SK-N-SH treated with all-trans-retinoic acid at 6 μM for 48 hours (cell line): ENCODE measurements at regions not wholly inside any gene's neighbourhood (a gene's known extent, or its start where the extent isn't known, plus 50 kb on each side); places are given as distances from the start of the nearest gene placed in this dataset.

Source experiments
- ATAC-seq: fragments of 200-7000 bp; cut with Tn5 transposase; 3 replicates; pipeline ENCODE4 v1.9.1; 2020; ENCODE audit warnings: mild to moderate bottlenecking, moderate library complexity
- BACH2 ChIP-seq: fragments of 250-450 bp; sonication (Bioruptor Pico); IDR thresholded peaks from 2 replicates; pipeline ENCODE4 v1.9.0; 2021; ENCODE audit warnings: mild to moderate bottlenecking, borderline replicate concordance
- CSDC2 ChIP-seq: fragments of 250-450 bp; sonication (Bioruptor Pico); IDR thresholded peaks from 2 replicates; pipeline ENCODE4 v1.5.0; 2020; ENCODE audit warnings: mild to moderate bottlenecking, moderate library complexity
- GLIS3 ChIP-seq: fragments of 250-450 bp; sonication (Bioruptor Pico); IDR thresholded peaks from 2 replicates; pipeline ENCODE4 v1.5.0; 2020; ENCODE audit warnings: mild to moderate bottlenecking, moderate library complexity
- ISL1 ChIP-seq: fragments of 250-450 bp; sonication (Bioruptor Pico); IDR thresholded peaks from 2 replicates; pipeline ENCODE4 v2.1.2; 2022; ENCODE audit warnings: mild to moderate bottlenecking, moderate library complexity
- OSR1 ChIP-seq: fragments of 250-450 bp; sonication (Bioruptor Pico); IDR thresholded peaks from 2 replicates; pipeline ENCODE4 v1.8.0; 2022; ENCODE audit warnings: moderate library complexity, mild to moderate bottlenecking, inconsistent platforms
- PPARA ChIP-seq: fragments of 250-450 bp; sonication (Bioruptor Pico); IDR thresholded peaks from 2 replicates; pipeline ENCODE4 v1.5.0; 2020; ENCODE audit warnings: mild to moderate bottlenecking, borderline replicate concordance
- RARB ChIP-seq: fragments of 250-450 bp; sonication (Bioruptor Pico); IDR thresholded peaks from 2 replicates; pipeline ENCODE4 v1.8.0; 2021; ENCODE audit warnings: mild to moderate bottlenecking, moderate library complexity
- SNAI2 ChIP-seq: fragments of 250-450 bp; sonication (Bioruptor Pico); IDR thresholded peaks from 2 replicates; pipeline ENCODE4 v1.5.0; 2020; ENCODE audit warnings: mild to moderate bottlenecking, moderate library complexity
- TCF4 ChIP-seq: fragments of 250-450 bp; sonication (Bioruptor Pico); IDR thresholded peaks from 2 replicates; pipeline ENCODE4 v1.8.0; 2021; ENCODE audit warnings: mild to moderate bottlenecking, moderate library complexity, borderline replicate concordance
- TOX ChIP-seq: fragments of 250-450 bp; sonication (Bioruptor Pico); IDR thresholded peaks from 2 replicates; pipeline ENCODE4 v1.8.0; 2021; ENCODE audit warnings: mild to moderate bottlenecking, moderate library complexity, borderline replicate concordance
- ZFP3 ChIP-seq: fragments of 250-450 bp; sonication (Bioruptor Pico); IDR thresholded peaks from 2 replicates; pipeline ENCODE4 v1.5.0; 2020; ENCODE audit warnings: mild to moderate bottlenecking, moderate library complexity
- ZFP30 ChIP-seq: fragments of 450-650 bp; formaldehyde crosslinking; IDR thresholded peaks from 2 replicates; pipeline ENCODE4 v1.5.0; 2022; ENCODE audit warnings: mild to moderate bottlenecking, moderate library complexity
- ZNF565 ChIP-seq: fragments of 450-650 bp; formaldehyde crosslinking; conservative IDR thresholded peaks from 2 replicates; pipeline ENCODE4 v1.5.0; 2020; ENCODE audit warnings: low read depth, mild to moderate bottlenecking, moderate library complexity
- ZNF70 ChIP-seq: fragments of 450-650 bp; formaldehyde crosslinking; IDR thresholded peaks from 2 replicates; pipeline ENCODE4 v1.5.0; 2020; ENCODE audit warnings: mild to moderate bottlenecking, moderate library complexity
- ZNF8 ChIP-seq: fragments of 450-650 bp; formaldehyde crosslinking; IDR thresholded peaks from 2 replicates; pipeline ENCODE4 v1.5.0; 2020; ENCODE audit warnings: mild to moderate bottlenecking, moderate library complexity
- TF ChIP-seq, protein P1 (sequence below): fragments of 250-450 bp; sonication (Bioruptor Pico); IDR thresholded peaks from 2 replicates; pipeline ENCODE4 v1.8.0; 2020; ENCODE audit warnings: mild to moderate bottlenecking, moderate library complexity, borderline replicate concordance
- TF ChIP-seq, protein P2 (sequence below): fragments of 250-450 bp; sonication (Bioruptor Pico); IDR thresholded peaks from 2 replicates; pipeline ENCODE4 v1.5.1; 2021; ENCODE audit warnings: mild to moderate bottlenecking, moderate library complexity
- TF ChIP-seq, protein P3 (sequence below): fragments of 250-450 bp; sonication (Bioruptor Pico); IDR thresholded peaks from 2 replicates; pipeline ENCODE4 v1.5.0; 2020; ENCODE audit warnings: mild to moderate bottlenecking, moderate library complexity
- TF ChIP-seq, protein P4 (sequence below): fragments of 250-450 bp; sonication (Bioruptor Pico); IDR thresholded peaks from 2 replicates; pipeline ENCODE4 v1.8.0; 2021; ENCODE audit warnings: low read depth, mild to moderate bottlenecking, moderate library complexity, borderline replicate concordance

DNA sequence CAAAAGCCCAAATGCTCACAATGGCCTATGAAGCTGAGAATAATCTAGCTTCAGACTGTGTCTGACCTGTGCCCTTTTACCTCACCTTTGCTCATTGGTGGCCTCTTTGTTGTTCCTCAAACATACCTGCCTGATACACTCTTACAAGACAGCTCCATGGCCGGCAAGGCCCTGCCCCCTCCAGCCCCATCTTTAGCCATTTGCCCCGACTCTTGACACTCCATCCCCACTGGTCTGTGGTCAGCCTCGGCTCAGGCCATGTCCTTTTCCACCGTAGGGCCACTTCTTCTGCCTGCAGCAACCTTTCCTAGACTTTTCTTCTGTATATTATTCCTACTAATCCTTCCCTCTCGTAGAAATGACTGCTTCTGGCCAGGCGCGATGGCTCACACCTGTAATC, 265.2 kb downstream of the RPS24 start (continued):
- TF ChIP-seq, protein P1, sequence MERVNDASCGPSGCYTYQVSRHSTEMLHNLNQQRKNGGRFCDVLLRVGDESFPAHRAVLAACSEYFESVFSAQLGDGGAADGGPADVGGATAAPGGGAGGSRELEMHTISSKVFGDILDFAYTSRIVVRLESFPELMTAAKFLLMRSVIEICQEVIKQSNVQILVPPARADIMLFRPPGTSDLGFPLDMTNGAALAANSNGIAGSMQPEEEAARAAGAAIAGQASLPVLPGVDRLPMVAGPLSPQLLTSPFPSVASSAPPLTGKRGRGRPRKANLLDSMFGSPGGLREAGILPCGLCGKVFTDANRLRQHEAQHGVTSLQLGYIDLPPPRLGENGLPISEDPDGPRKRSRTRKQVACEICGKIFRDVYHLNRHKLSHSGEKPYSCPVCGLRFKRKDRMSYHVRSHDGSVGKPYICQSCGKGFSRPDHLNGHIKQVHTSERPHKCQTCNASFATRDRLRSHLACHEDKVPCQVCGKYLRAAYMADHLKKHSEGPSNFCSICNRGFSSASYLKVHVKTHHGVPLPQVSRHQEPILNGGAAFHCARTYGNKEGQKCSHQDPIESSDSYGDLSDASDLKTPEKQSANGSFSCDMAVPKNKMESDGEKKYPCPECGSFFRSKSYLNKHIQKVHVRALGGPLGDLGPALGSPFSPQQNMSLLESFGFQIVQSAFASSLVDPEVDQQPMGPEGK (CRISPR knock-in tag), result no peak
- TF ChIP-seq TCF4, result no peak
- TF ChIP-seq, protein P2, sequence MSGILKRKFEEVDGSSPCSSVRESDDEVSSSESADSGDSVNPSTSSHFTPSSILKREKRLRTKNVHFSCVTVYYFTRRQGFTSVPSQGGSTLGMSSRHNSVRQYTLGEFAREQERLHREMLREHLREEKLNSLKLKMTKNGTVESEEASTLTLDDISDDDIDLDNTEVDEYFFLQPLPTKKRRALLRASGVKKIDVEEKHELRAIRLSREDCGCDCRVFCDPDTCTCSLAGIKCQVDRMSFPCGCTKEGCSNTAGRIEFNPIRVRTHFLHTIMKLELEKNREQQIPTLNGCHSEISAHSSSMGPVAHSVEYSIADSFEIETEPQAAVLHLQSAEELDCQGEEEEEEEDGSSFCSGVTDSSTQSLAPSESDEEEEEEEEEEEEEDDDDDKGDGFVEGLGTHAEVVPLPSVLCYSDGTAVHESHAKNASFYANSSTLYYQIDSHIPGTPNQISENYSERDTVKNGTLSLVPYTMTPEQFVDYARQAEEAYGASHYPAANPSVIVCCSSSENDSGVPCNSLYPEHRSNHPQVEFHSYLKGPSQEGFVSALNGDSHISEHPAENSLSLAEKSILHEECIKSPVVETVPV (CRISPR knock-in tag), result no peak

DNA sequence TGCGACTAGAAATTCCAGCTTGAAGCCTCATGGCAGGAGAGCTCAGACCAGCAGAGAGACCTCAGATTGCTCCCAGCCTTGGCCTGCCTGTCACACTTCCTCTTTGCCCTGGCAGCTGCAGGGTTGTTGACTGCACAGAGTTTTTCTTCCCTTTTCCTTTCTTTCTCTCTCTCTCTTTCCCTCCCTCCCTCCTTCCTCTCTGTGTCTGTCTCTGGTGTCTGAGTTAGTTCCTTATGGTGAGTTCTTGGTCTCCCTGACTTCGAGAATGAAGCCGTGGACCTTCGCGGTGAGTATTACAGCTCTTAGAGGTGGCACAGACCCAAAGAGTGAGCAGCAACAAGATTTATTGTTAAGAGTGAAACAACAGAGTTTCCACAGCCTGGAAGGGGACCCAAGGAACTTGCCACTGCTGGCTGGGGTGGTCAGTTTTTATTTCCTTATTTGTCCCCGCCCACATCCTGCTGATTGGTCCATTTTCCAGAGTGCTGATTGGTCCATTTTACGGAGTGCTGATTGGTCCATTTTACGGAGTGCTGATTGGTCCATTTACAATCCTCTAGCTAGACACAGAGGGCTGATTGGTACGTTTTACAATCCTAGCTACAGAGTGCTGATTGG, 266.3 kb downstream of the RPS24 start:
- no peak for TF ChIP-seq PPARA (CRISPR knock-in tag)
- no peak for TF ChIP-seq ISL1
- TF ChIP-seq BACH2 (CRISPR knock-in tag), result no peak
- TF ChIP-seq TOX (CRISPR knock-in tag), result no peak
- no peak for TF ChIP-seq ZNF565 (CRISPR knock-in tag)
- TF ChIP-seq, protein P2 (CRISPR knock-in tag), result no peak
- no peak for TF ChIP-seq OSR1
- TF ChIP-seq, protein P3, sequence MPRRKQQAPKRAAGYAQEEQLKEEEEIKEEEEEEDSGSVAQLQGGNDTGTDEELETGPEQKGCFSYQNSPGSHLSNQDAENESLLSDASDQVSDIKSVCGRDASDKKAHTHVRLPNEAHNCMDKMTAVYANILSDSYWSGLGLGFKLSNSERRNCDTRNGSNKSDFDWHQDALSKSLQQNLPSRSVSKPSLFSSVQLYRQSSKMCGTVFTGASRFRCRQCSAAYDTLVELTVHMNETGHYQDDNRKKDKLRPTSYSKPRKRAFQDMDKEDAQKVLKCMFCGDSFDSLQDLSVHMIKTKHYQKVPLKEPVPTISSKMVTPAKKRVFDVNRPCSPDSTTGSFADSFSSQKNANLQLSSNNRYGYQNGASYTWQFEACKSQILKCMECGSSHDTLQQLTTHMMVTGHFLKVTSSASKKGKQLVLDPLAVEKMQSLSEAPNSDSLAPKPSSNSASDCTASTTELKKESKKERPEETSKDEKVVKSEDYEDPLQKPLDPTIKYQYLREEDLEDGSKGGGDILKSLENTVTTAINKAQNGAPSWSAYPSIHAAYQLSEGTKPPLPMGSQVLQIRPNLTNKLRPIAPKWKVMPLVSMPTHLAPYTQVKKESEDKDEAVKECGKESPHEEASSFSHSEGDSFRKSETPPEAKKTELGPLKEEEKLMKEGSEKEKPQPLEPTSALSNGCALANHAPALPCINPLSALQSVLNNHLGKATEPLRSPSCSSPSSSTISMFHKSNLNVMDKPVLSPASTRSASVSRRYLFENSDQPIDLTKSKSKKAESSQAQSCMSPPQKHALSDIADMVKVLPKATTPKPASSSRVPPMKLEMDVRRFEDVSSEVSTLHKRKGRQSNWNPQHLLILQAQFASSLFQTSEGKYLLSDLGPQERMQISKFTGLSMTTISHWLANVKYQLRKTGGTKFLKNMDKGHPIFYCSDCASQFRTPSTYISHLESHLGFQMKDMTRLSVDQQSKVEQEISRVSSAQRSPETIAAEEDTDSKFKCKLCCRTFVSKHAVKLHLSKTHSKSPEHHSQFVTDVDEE, result no peak
- no peak for TF ChIP-seq RARB (CRISPR knock-in tag)
- TF ChIP-seq ZFP3 (CRISPR knock-in tag), result no peak
- no peak for TF ChIP-seq SNAI2 (CRISPR knock-in tag)
- no peak for TF ChIP-seq ZNF8 (CRISPR knock-in tag)
- TF ChIP-seq CSDC2 (CRISPR knock-in tag), result no peak
- no peak for ATAC-seq

DNA sequence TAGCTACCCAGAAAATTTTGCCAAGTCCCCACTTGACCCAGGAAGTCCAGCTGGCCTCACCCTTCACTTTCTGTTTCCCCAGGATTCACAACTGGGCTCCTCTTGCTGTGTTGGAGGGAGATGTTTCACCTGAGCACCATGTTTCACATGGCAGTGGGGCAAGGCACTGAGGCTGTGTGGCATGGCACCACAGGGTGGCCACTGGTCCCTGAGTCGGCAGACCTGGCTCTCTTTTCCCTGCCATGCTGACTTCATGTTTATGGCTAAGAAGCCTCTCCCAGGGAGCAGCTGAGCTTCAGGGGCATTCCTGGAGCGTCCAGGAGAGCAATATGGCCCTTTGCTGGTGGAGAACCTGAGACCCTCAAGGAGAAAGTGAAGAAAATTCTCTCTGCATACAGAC, 266.9 kb downstream of the RPS24 start:
- TF ChIP-seq SNAI2 (CRISPR knock-in tag), result no peak
- no peak for TF ChIP-seq ZNF8 (CRISPR knock-in tag)
- TF ChIP-seq ZFP30 (CRISPR knock-in tag), result no peak
- TF ChIP-seq TOX (CRISPR knock-in tag), result no peak
- TF ChIP-seq GLIS3 (CRISPR knock-in tag), result no peak
- no peak for TF ChIP-seq PPARA (CRISPR knock-in tag)
- TF ChIP-seq ZNF565 (CRISPR knock-in tag), result no peak
- TF ChIP-seq, protein P4, sequence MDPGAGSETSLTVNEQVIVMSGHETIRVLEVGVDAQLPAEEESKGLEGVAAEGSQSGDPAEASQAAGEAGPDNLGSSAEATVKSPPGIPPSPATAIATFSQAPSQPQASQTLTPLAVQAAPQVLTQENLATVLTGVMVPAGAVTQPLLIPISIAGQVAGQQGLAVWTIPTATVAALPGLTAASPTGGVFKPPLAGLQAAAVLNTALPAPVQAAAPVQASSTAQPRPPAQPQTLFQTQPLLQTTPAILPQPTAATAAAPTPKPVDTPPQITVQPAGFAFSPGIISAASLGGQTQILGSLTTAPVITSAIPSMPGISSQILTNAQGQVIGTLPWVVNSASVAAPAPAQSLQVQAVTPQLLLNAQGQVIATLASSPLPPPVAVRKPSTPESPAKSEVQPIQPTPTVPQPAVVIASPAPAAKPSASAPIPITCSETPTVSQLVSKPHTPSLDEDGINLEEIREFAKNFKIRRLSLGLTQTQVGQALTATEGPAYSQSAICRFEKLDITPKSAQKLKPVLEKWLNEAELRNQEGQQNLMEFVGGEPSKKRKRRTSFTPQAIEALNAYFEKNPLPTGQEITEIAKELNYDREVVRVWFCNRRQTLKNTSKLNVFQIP (CRISPR knock-in tag), result no peak
- no peak for TF ChIP-seq ZNF70 (CRISPR knock-in tag)
- no peak for TF ChIP-seq ZFP3 (CRISPR knock-in tag)
- no peak for TF ChIP-seq BACH2 (CRISPR knock-in tag)
- TF ChIP-seq, protein P1 (CRISPR knock-in tag), result no peak
- no peak for TF ChIP-seq CSDC2 (CRISPR knock-in tag)
- no peak for TF ChIP-seq OSR1
- no peak for TF ChIP-seq TCF4
- no peak for TF ChIP-seq ISL1
- ATAC-seq, result no peak
